H1 (cell line): ENCODE measurements at regions not wholly inside any gene's neighbourhood (a gene's known extent, or its start where the extent isn't known, plus 50 kb on each side); places are given as distances from the start of the nearest gene placed in this dataset.

Experiments used
- CHD7 ChIP-seq: fragments of 300-600 bp; sonication (generic); IDR thresholded peaks from 2 replicates; pipeline ENCODE4 v1.7.1; 2012; ENCODE audit warnings: low read length, moderate library complexity, mild to moderate bottlenecking, inconsistent platforms; ENCODE audit not compliant: insufficient replicate concordance
- E2F6 ChIP-seq: IDR thresholded peaks from 2 replicates; pipeline ENCODE4 v1.6.1; 2012; ENCODE audit warnings: inconsistent platforms
- KDM5A ChIP-seq: fragments of 200-600 bp; IDR thresholded peaks from 2 replicates; pipeline ENCODE4 v1.7.1; 2012; ENCODE audit warnings: mild to moderate bottlenecking, low read length, inconsistent platforms, mixed read lengths

DNA sequence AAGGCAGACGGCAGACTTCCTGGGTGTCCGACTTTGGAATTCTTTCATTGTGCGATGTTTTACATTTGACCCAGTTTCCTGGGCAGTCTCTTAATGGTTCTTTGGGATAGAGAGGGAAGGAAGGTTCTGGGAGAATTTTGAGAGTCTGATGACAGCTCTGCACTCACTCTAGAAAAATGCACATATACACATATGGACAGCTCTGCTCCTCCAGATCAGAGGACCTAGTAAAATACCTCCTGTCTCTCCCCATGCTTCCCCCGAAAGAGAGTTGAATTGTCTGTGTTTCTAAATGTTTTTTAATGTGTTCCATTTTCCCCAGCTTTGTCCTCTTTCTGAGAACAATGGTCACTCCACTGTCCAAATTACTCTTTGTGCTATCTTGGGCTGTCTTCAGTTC lies 102.0 kb upstream of the CXCR4 start (continued):
- TF ChIP-seq CHD7: no peak
- TF ChIP-seq E2F6: no peak
- no peak for TF ChIP-seq KDM5A
